AG10803 (cell line): ENCODE measurements at regions not wholly inside any gene's neighbourhood (a gene's known extent, or its start where the extent isn't known, plus 50 kb on each side); places are given as distances from the start of the nearest gene placed in this dataset.

ENCODE experiments used
- DNase-seq: peaks from one replicate; pipeline ENCODE4 v3.0.0; 2010; ENCODE audit warnings: low read depth
- H3K4me3 ChIP-seq: 2 replicates; pipeline ENCODE4 v1.5.1; 2011; ENCODE audit warnings: mild to moderate bottlenecking, low read length, control low read depth
- CTCF ChIP-seq: conservative IDR thresholded peaks from 2 replicates; pipeline ENCODE4 v1.5.1; 2011; ENCODE audit warnings: mild to moderate bottlenecking, low read length, control low read depth, inconsistent platforms

- DNase-seq: peak; percentile 90
- H3K4me3 ChIP-seq: no peak overlapping the region
- peak; percentile 63 for TF ChIP-seq CTCF
These were observed 367.0 kb downstream of the BCOR start for GRCh38 chrX:39730662-39731329.

- no peak for TF ChIP-seq CTCF
- DNase-seq: no peak
- H3K4me3 ChIP-seq: no peak overlapping the region
These were observed 366.5 kb downstream of the BCOR start for GRCh38 chrX:39731330-39731667.

DNA sequence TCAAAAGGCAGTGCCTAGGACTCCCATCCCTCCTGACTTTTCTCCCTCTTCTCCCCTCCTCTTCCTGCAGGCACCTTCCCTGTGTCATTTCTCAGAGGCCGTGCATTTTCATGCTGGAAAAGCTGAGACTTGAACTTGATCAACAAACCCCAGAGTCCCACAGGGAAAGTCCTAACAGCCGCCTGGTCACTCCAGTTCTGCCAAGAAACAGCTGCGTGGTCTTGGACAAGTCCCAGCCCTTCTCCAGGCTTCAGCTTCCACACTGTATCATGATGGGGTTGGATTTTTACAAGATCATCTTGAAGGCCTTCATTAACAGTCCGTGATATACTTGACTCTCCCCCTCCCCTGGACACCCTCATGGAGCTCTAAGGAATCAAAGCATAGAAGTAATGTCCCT lies 366.0 kb downstream of the BCOR start:
- no peak for DNase-seq
- no peak overlapping the region for H3K4me3 ChIP-seq
- no peak for TF ChIP-seq CTCF

GRCh38 chrX:39733745-39734144 lies 364.0 kb downstream of the BCOR start:
- no peak for DNase-seq
- TF ChIP-seq CTCF: no peak
- H3K4me3 ChIP-seq: no peak overlapping the region

DNA sequence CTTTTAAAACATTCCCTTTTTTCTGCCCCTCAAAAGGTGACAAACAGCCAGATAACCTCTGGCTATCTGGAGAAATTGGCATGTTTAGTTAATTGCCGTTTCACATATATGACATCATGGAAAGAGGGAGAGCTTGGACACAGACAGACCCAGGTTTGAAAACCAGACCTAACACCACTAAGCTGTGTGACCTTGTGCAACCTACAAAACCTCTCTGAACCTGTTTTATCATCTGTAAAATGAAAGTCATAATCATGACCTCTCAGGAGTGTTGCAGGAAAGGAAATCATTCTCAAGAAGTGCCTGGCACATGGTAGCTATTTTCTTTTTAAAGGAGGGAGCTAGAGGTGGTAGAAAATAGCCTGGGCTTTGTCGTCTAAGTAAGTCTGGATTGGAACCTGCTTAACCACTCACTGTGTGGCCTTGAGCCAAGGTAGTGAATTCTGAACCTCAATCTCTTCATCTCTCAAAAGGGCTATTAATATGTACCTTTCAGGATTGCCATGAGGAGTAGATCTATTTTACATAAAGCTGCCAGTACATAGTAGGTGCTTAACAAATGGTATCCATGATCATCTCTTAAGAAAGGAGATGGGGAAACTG lies 363.5 kb downstream of the BCOR start:
- DNase-seq: no peak
- TF ChIP-seq CTCF: no peak
- no peak overlapping the region for H3K4me3 ChIP-seq

DNA sequence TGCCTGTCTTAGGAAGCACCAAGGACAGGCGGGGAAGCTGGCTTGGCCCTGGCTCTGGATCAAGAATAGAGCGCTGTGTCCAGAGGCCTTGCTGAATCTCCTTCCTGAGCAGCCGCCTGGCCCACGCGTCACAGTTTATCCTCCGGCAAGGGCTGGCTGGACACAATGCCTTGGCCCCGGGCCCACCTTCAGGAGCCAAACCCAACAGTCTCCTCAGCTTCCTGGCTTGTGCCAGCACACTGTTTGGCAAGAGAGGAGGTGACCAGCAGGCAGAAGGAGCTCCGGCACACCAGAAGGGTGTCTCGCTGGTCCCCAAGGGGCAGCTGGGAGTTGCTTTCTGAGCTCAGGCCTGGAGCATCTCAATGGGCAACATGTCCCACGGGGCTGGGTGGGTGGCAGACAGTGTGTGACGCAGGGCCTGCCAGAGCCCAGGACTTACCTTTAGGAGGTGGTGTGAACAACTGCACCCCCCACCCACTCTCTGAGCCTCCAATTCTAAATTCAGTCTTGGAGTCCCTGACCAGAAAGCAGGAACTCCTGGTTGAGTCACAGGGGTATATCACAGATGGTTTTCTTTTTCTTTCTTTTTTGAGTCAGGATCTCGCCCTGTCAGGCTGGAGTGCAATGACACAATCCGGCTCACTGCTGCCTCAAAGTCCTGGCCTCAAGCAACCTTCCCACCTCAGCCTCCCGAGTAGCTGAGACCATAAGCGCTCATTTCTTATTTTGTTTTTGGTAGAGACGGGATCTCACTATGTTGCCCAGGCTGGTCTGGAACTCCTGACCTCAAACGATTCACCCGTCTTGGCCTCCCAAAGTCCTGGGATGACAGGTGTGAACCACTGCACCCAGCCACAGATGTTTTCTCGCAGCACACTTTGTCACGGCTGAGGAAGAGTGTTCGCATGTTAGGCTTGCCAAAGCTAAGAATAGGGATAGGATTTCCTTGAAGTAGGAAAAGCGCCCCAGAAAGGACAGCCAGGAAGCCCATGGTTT lies 361.2 kb downstream of the BCOR start:
- H3K4me3 ChIP-seq: no peak overlapping the region
- no peak for TF ChIP-seq CTCF
- DNase-seq: peak; percentile 90

DNA sequence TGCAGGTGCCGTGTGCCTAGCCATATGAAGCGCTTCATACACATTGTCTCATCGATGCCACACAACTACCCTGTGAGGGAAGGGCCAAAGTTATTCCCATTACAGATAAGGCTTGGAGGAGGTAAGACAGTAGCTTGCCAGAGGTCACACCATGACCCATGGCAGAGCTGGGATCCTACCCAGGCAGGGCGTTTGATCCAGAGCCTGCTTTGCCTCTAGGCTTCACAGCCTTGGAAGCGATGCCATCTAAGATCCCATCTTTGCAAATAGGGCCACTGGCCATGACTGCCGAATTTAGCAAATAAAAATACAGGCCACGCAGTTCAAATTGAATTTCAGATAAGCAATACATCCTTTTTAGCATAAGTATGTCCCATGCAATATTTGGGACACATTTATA lies 358.2 kb downstream of the BCOR start:
- no peak overlapping the region for H3K4me3 ChIP-seq
- no peak for TF ChIP-seq CTCF
- no peak for DNase-seq
